ENCODE measurements at regions not wholly inside any gene's neighbourhood (a gene's known extent, or its start where the extent isn't known, plus 50 kb on each side); places are given as distances from the start of the nearest gene placed in this dataset.

DNA sequence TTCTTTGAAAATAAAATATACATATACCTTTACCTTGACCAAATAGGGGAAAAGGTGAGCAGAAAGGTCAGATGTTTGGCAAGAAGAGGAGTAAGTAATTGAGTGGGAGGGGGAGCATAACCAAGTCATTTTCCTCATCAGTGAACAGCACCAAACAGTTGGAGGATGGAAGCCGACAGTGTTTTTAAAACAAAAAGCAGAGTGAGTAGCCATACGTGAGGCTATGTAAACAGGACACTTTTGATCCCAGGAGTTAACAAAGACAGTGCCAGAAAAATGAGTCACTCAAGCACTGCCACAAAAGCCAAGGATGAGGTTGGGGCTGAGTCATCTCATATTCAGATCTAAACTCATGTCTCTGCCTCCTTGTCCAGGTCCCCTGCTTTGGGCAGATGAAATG is 734.7 kb downstream of the KCNA4 start:
- Histone ChIP-seq H3K4me3 (replicated peaks; ENCODE audit: insufficient read depth, low read length) (no peak overlapping the region), H3K27ac (replicated peaks) (no peak overlapping the region), H3K27me3 (ENCODE audit: insufficient read depth, poor library complexity, severe bottlenecking) (no peaks in the 10 kb centered on the region)
- no peak for TF ChIP-seq POLR2AphosphoS5 (IDR thresholded peaks at IDR 0.05; ENCODE audit: low read depth)
- no peak for TF ChIP-seq REST (IDR thresholded peaks at IDR 0.05; ENCODE audit: insufficient replicate concordance, low read depth)
- TF ChIP-seq CTCF (IDR thresholded peaks at IDR 0.05; ENCODE audit: insufficient read depth, low read length), result no peak
- TF ChIP-seq GABPA (IDR thresholded peaks at IDR 0.05; ENCODE audit: low read depth), result no peak
- no peak for TF ChIP-seq SPI1 (IDR thresholded peaks at IDR 0.05; ENCODE audit: borderline replicate concordance, low read depth)
- DNase-seq (ENCODE audit: low read depth in 1 of 2, low spot score in 1 of 2), result no peak

DNA sequence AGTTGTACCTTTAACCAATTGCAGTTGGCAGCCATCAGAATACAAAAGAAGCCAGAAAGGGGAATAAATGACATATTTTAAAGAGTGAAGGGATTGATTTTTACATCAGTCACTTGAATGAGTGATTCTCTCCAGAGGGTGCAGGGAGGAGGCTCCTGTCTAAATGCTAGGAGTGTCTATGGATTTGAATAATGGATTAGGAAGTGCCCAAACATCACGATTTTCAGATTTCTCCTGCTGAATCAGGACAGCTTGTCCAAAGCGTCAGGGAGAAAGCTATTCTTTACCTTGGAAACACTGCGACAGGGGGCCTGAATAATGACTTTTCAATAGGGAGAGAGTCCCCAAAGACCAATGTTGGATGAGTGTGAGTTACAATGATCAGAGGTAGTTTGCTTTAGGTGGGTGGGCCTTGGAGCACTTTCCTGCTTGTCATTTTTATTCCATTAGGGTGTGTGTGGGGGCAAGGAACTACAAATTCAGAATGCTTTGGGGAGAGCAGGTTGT is 735.5 kb downstream of the KCNA4 start:
- H3K27ac ChIP-seq (replicated peaks), result no peak overlapping the region
- no peak for TF ChIP-seq REST (IDR thresholded peaks at IDR 0.05; ENCODE audit: insufficient replicate concordance, low read depth)
- TF ChIP-seq GABPA (IDR thresholded peaks at IDR 0.05; ENCODE audit: low read depth), result no peak
- no peak for TF ChIP-seq POLR2AphosphoS5 (IDR thresholded peaks at IDR 0.05; ENCODE audit: low read depth)
- no peaks in the 10 kb centered on the region for H3K27me3 ChIP-seq (ENCODE audit: insufficient read depth, poor library complexity, severe bottlenecking)
- DNase-seq (ENCODE audit: low read depth in 1 of 2, low spot score in 1 of 2), result no peak
- H3K4me3 ChIP-seq (replicated peaks; ENCODE audit: insufficient read depth, low read length), result no peak overlapping the region

- Histone ChIP-seq H3K4me3 (replicated peaks; ENCODE audit: insufficient read depth, low read length) (no peak overlapping the region), H3K27ac (replicated peaks) (no peak overlapping the region), H3K27me3 (ENCODE audit: insufficient read depth, poor library complexity, severe bottlenecking) (no peaks in the 10 kb centered on the region)
- TF ChIP-seq CTCF (IDR thresholded peaks at IDR 0.05; ENCODE audit: insufficient read depth, low read length) (no peak), POLR2AphosphoS5 (IDR thresholded peaks at IDR 0.05; ENCODE audit: low read depth) (no peak), GABPA (IDR thresholded peaks at IDR 0.05; ENCODE audit: low read depth) (no peak), SPI1 (IDR thresholded peaks at IDR 0.05; ENCODE audit: borderline replicate concordance, low read depth) (no peak), REST (IDR thresholded peaks at IDR 0.05; ENCODE audit: insufficient replicate concordance, low read depth) (no peak)
- DNase-seq (ENCODE audit: low read depth in 1 of 2, low spot score in 1 of 2), result no peak
These were observed 736.4 kb downstream of the KCNA4 start for GRCh38 chr11:29280452-29280851.

Data from HL-60 (cell line).